A673 (cell line): ENCODE measurements at regions not wholly inside any gene's neighbourhood (a gene's known extent, or its start where the extent isn't known, plus 50 kb on each side); places are given as distances from the start of the nearest gene placed in this dataset.

Experiments used
- EZH2 ChIP-seq: fragments of 200-600 bp; sonication (generic); IDR thresholded peaks from 2 replicates; pipeline ENCODE4 v1.6.1; 2017; ENCODE audit warnings: borderline replicate concordance, low read depth, mild to moderate bottlenecking, mixed read lengths, antibody characterized with exemption, low read length; ENCODE audit not compliant: poor library complexity, severe bottlenecking
- TF ChIP-seq, protein P1 (sequence below): fragments of 300-800, 200-600 bp; sonication (generic); conservative IDR thresholded peaks from 2 replicates; pipeline ENCODE4 v1.5.1; 2017; ENCODE audit warnings: low read depth, mild to moderate bottlenecking, antibody characterized with exemption, low read length, moderate library complexity, mixed read lengths

DNA sequence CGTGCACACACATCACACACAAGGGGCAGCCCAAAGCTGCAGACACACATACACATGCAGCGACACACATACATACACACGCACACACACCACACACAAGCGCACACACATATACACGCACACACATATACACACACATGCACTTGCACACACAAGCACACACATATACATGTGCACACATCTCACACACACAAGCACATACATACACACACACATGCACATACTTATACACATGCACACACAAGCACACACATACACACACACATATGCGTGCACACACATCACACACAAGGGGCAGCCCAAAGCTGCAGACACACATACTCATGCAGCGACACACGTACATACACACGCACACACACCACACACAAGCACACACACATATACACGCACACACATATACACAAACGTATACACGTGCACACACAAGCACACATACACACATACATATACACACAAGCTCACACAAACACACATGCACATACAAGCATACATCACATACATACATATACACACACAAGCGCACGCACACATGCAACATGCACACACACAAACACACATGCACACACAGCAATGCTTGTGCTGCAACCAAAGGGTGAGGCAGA lies 178.8 kb upstream of the PFKP start:
- TF ChIP-seq, protein P1, sequence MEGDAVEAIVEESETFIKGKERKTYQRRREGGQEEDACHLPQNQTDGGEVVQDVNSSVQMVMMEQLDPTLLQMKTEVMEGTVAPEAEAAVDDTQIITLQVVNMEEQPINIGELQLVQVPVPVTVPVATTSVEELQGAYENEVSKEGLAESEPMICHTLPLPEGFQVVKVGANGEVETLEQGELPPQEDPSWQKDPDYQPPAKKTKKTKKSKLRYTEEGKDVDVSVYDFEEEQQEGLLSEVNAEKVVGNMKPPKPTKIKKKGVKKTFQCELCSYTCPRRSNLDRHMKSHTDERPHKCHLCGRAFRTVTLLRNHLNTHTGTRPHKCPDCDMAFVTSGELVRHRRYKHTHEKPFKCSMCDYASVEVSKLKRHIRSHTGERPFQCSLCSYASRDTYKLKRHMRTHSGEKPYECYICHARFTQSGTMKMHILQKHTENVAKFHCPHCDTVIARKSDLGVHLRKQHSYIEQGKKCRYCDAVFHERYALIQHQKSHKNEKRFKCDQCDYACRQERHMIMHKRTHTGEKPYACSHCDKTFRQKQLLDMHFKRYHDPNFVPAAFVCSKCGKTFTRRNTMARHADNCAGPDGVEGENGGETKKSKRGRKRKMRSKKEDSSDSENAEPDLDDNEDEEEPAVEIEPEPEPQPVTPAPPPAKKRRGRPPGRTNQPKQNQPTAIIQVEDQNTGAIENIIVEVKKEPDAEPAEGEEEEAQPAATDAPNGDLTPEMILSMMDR, result no peak
- no peak for TF ChIP-seq EZH2
